CD14-positive monocyte (primary cell): ENCODE measurements at regions not wholly inside any gene's neighbourhood (a gene's known extent, or its start where the extent isn't known, plus 50 kb on each side); places are given as distances from the start of the nearest gene placed in this dataset.
"Not testable (repeated sequence)": the region's sequence is repeated elsewhere in the genome, so short reads cannot be mapped to it uniquely, and the experiment has no call there.

Experiments used
- DNase-seq, 3 donors: peaks; one replicate each; pipeline ENCODE4 v3.0.0-alpha.2; 2011 to 2022
- H2AFZ ChIP-seq: 2 replicates; pipeline ENCODE4 v1.6.0; 2012; ENCODE audit warnings: mild to moderate bottlenecking, low read depth, low read length, inconsistent platforms; ENCODE audit not compliant: insufficient read depth, poor library complexity, severe bottlenecking
- H3K27ac ChIP-seq, 2 donors: 1 replicate in 1 of 2; 2 replicates in 1 of 2; pipeline ENCODE4 v1.5.1; 2012 to 2013; ENCODE audit warnings: low read length in 2 of 2, control low read depth in 1 of 2, inconsistent platforms in 1 of 2, low read depth in 1 of 2, mild to moderate bottlenecking in 1 of 2
- H3K27me3 ChIP-seq, 2 donors: one replicate each; pipeline versions ENCODE4 v1.6.0 to v1.6.1; 2011 to 2013; ENCODE audit warnings: low read length in 2 of 2; ENCODE audit not compliant: control insufficient read depth in 2 of 2, insufficient read depth in 2 of 2
- H3K36me3 ChIP-seq, 2 donors: replicated peaks in 1 of 2; 1 replicate in 1 of 2; 2 replicates in 1 of 2; pipeline versions ENCODE4 v1.5.1 to v1.6.1; 2012 to 2013; ENCODE audit warnings: low read length in 2 of 2, control low read depth in 1 of 2, inconsistent platforms in 1 of 2, mild to moderate bottlenecking in 1 of 2; ENCODE audit not compliant: insufficient read depth in 2 of 2, control insufficient read depth in 1 of 2
- H3K4me1 ChIP-seq, 2 donors: 1 replicate in 1 of 2; 2 replicates in 1 of 2; pipeline versions ENCODE4 v1.5.1 to v1.6.1; 2012 to 2013; ENCODE audit warnings: low read length in 2 of 2, control low read depth in 1 of 2, inconsistent platforms in 1 of 2, mild to moderate bottlenecking in 1 of 2, moderate library complexity in 1 of 2; ENCODE audit not compliant: insufficient read depth in 2 of 2, control insufficient read depth in 1 of 2
- H3K4me2 ChIP-seq: replicated peaks from 2 replicates; pipeline ENCODE3; 2012; ENCODE audit warnings: low read length, moderate library complexity, mild to moderate bottlenecking; ENCODE audit not compliant: poor library complexity, severe bottlenecking; ENCODE audit errors: extremely low read depth
- H3K4me3 ChIP-seq, 3 experiments: fragments of 200-600 bp in 1 of 3; sonication (generic) in 1 of 3; replicated peaks in 1 of 3; 1 replicate in 2 of 3; 2 replicates in 1 of 3; pipeline ENCODE4 v1.5.1; 2011 to 2013; ENCODE audit warnings: low read length in 3 of 3, mild to moderate bottlenecking in 3 of 3, control low read depth in 2 of 3, low read depth in 2 of 3, inconsistent platforms in 1 of 3, moderate library complexity in 1 of 3
- H3K79me2 ChIP-seq: 2 replicates; pipeline ENCODE4 v1.6.0; 2012; ENCODE audit warnings: mild to moderate bottlenecking, control low read depth, inconsistent platforms, low read length, moderate library complexity; ENCODE audit not compliant: insufficient read depth
- H3K9ac ChIP-seq: 2 replicates; pipeline ENCODE4 v1.6.0; 2017; ENCODE audit warnings: low read length, mild to moderate bottlenecking; ENCODE audit not compliant: insufficient read depth, poor library complexity, severe bottlenecking
- H3K9me3 ChIP-seq, 2 donors: replicated peaks in 1 of 2; 1 replicate in 1 of 2; 2 replicates in 1 of 2; pipeline versions ENCODE4 v1.5.1 to v1.6.1; 2012 to 2013; ENCODE audit warnings: low read length in 2 of 2, control low read depth in 1 of 2; ENCODE audit not compliant: control insufficient read depth in 1 of 2, insufficient read depth in 1 of 2
- H4K20me1 ChIP-seq: 2 replicates; pipeline ENCODE4 v1.6.0; 2012; ENCODE audit warnings: mild to moderate bottlenecking, low read length, control low read depth, moderate library complexity; ENCODE audit not compliant: insufficient read depth
- H3K27ac Mint-ChIP-seq, 7 donors: one replicate each; pipeline ENCODE4 v1.8.0; 2020; ENCODE audit warnings: mild to moderate bottlenecking in 7 of 7, mixed read lengths in 7 of 7, moderate library complexity in 6 of 7, inconsistent platforms in 2 of 7
- H3K27me3 Mint-ChIP-seq, 3 donors: one replicate each; pipeline ENCODE4 v1.8.0; 2021 to 2022; ENCODE audit warnings: low read depth in 3 of 3, mild to moderate bottlenecking in 3 of 3, mixed read lengths in 3 of 3, moderate library complexity in 3 of 3, inconsistent platforms in 1 of 3
- H3K36me3 Mint-ChIP-seq, 2 donors: one replicate each; pipeline ENCODE4 v1.8.0; 2020; ENCODE audit warnings: mixed read lengths in 2 of 2, inconsistent platforms in 1 of 2, mild to moderate bottlenecking in 1 of 2
- H3K4me1 Mint-ChIP-seq: one replicate; pipeline ENCODE4 v1.8.0; 2020; ENCODE audit warnings: mild to moderate bottlenecking, mixed read lengths
- H3K4me3 Mint-ChIP-seq, 2 donors: one replicate each; pipeline ENCODE4 v1.8.0; 2020; ENCODE audit warnings: mild to moderate bottlenecking in 2 of 2, mixed read lengths in 2 of 2, moderate library complexity in 1 of 2
- H3K9me3 Mint-ChIP-seq, 7 donors: one replicate each; pipeline ENCODE4 v1.8.0; 2020 to 2022; ENCODE audit warnings: mixed read lengths in 7 of 7, mild to moderate bottlenecking in 6 of 7, moderate library complexity in 6 of 7, inconsistent platforms in 2 of 7
- CTCF ChIP-seq: fragments of 200-600 bp; IDR thresholded peaks from one replicate; pipeline ENCODE4 v1.8.0; 2022; ENCODE audit warnings: antibody characterized with exemption, mild to moderate bottlenecking
- intact Hi-C, 2 donors: fragments of 100-400 bp; cut with micrococcal nuclease; formaldehyde crosslinking; loops; one replicate each; pipeline versions ENCODE4 v1.15.0 to v1.15.1; 2023

- no peak overlapping the region for H3K4me3 Mint-ChIP-seq
- intact Hi-C loops, result no loop called here
- H3K9me3 Mint-ChIP-seq, result peaks cover 0 to 5% (median 0%) of the 10 kb centered on the region in 7 donors
- H3K4me1 Mint-ChIP-seq, result peaks cover 7% of the 10 kb centered on the region
- H3K36me3 Mint-ChIP-seq, result no peaks in the 10 kb centered on the region
- no peak overlapping the region for H3K27ac Mint-ChIP-seq
- H3K4me3 ChIP-seq, result no peak overlapping the region
- no peak for TF ChIP-seq CTCF
- H4K20me1 ChIP-seq, result no peaks in the 10 kb centered on the region
- no peaks in the 10 kb centered on the region for H3K27me3 ChIP-seq
- DNase-seq, result no peak
- H3K4me2 ChIP-seq, result no peak overlapping the region
- no peak overlapping the region for H3K27ac ChIP-seq
- H2AFZ ChIP-seq, result no peak overlapping the region
- H3K9me3 ChIP-seq, result no peaks in the 10 kb centered on the region
- no peaks in the 10 kb centered on the region for H3K79me2 ChIP-seq
- H3K36me3 ChIP-seq, result no peaks in the 10 kb centered on the region
- H3K27me3 Mint-ChIP-seq, result no peaks in the 10 kb centered on the region
- H3K4me1 ChIP-seq, result peaks cover 0 to under 1% of the 10 kb centered on the region in 2 donors
- H3K9ac ChIP-seq, result no peak overlapping the region
Measured at GRCh38 chr13:33671560-33671959, 146.4 kb upstream of the RFC3 start.

- H3K4me1 ChIP-seq, H3K9me3 Mint-ChIP-seq, H2AFZ ChIP-seq, H3K36me3 Mint-ChIP-seq, H3K27me3 Mint-ChIP-seq, H3K4me3 Mint-ChIP-seq, H3K79me2 ChIP-seq, H4K20me1 ChIP-seq, H3K4me3 ChIP-seq, H3K9ac ChIP-seq, intact Hi-C loops, H3K27ac Mint-ChIP-seq, DNase-seq, H3K27ac ChIP-seq, H3K36me3 ChIP-seq, H3K9me3 ChIP-seq, H3K4me2 ChIP-seq, H3K27me3 ChIP-seq: not testable (repeated sequence)
- H3K4me1 Mint-ChIP-seq, result peaks cover 12% of the 10 kb centered on the region
Measured at GRCh38 chr13:33672022-33672421, 145.9 kb upstream of the RFC3 start.
